GM12878 (cell line): ENCODE measurements at regions not wholly inside any gene's neighbourhood (a gene's known extent, or its start where the extent isn't known, plus 50 kb on each side); places are given as distances from the start of the nearest gene placed in this dataset.

Source experiments
- ATAC-seq: fragments of 200-7000 bp; cut with Tn5 transposase; 3 replicates; pipeline ENCODE4 v1.9.1; 2020; ENCODE audit warnings: mild to moderate bottlenecking, moderate library complexity
- BruUV-seq: library from RNA; stranded (reverse); fragments of 400-500 nt; replicated peaks from 2 replicates; lab custom pipeline; 2021; lab: Mats Ljungman, UMichigan
- CTCF ChIA-PET: fragments of 300-600 bp; sonication (Branson Sonifier 250); formaldehyde crosslinking; extraction: SDS; loops from one replicate; lab custom pipeline; 2021; ENCODE audit warnings: inconsistent platforms; lab: Yijun Ruan, JAX
- POLR2A ChIA-PET: fragments of 350-600 bp; formaldehyde crosslinking; extraction: SDS; loops from one replicate; lab custom pipeline; 2021; ENCODE audit warnings: inconsistent platforms; lab: Charles Lee
- RAD21 ChIA-PET: fragments of 300-600 bp; sonication (Branson Sonifier 250); formaldehyde crosslinking; loops from one replicate; lab custom pipeline; 2023; ENCODE audit warnings: antibody characterized with exemption; ENCODE audit not compliant: unreplicated experiment; lab: Charles Lee
- SMC1A ChIA-PET: fragments of 300-600 bp; sonication (Branson Sonifier 250); formaldehyde crosslinking; loops from one replicate; lab custom pipeline; 2023; ENCODE audit not compliant: unreplicated experiment, uncharacterized antibody; lab: Charles Lee
- DNase-seq: peaks from one replicate; pipeline ENCODE4 v3.0.0-alpha.2; 2011; ENCODE audit warnings: low read depth, low spot score
- FAIRE-seq: peaks from 3 replicates; lab custom pipeline; 2011; peaks lifted over from hg19 to GRCh38; lab: Jason Lieb, UNC
- H2AFZ ChIP-seq: 2 replicates; pipeline ENCODE4 v1.6.0; 2011; ENCODE audit warnings: low read depth, low read length, control low read depth; ENCODE audit not compliant: control insufficient read depth
- H3K27ac ChIP-seq: 2 replicates; pipeline ENCODE4 v1.5.1; 2011; ENCODE audit warnings: control low read depth; ENCODE audit not compliant: control insufficient read depth, insufficient read depth
- H3K27me3 ChIP-seq, 2 experiments: replicated peaks in 1 of 2; 2 replicates each; pipeline versions ENCODE4 v1.6.0 to v1.6.1; 2011; ENCODE audit warnings: low read length in 1 of 2; ENCODE audit not compliant: control insufficient read depth in 2 of 2, insufficient read depth in 2 of 2
- H3K36me3 ChIP-seq, 2 experiments: 2 replicates each; pipeline ENCODE4 v1.5.1; 2011; ENCODE audit warnings: low read length in 1 of 2; ENCODE audit not compliant: control insufficient read depth in 2 of 2, insufficient read depth in 2 of 2
- H3K4me1 ChIP-seq: 2 replicates; pipeline ENCODE4 v1.6.1; 2011; ENCODE audit warnings: mild to moderate bottlenecking, low read length, moderate library complexity, mixed read lengths; ENCODE audit not compliant: control insufficient read depth, insufficient read depth
- H3K4me2 ChIP-seq: 2 replicates; pipeline ENCODE4 v1.6.0; 2011; ENCODE audit warnings: control low read depth; ENCODE audit not compliant: control insufficient read depth, insufficient read depth
- H3K4me3 ChIP-seq: fragments of 200-600 bp; sonication (generic); 2 replicates; pipeline ENCODE4 v1.5.1; 2016
- H3K79me2 ChIP-seq: 2 replicates; pipeline ENCODE4 v1.6.0; 2011; ENCODE audit warnings: low read length; ENCODE audit not compliant: control insufficient read depth, insufficient read depth
- H3K9ac ChIP-seq: 2 replicates; pipeline ENCODE4 v1.8.0; 2011; ENCODE audit warnings: low read length, control low read depth, mixed read lengths; ENCODE audit not compliant: control insufficient read depth, insufficient read depth
- H3K9me3 ChIP-seq: replicated peaks from 3 replicates; pipeline ENCODE4 v1.5.1; 2011; ENCODE audit warnings: mild to moderate bottlenecking, low read length; ENCODE audit not compliant: control insufficient read depth, insufficient read depth
- H4K20me1 ChIP-seq: 2 replicates; pipeline ENCODE4 v1.6.0; 2011; ENCODE audit not compliant: control insufficient read depth, insufficient read depth
- CREB1 ChIP-seq: IDR thresholded peaks from 2 replicates; pipeline ENCODE4 v1.6.1; 2012; ENCODE audit warnings: low read depth, mild to moderate bottlenecking, inconsistent platforms
- FOS ChIP-seq: IDR thresholded peaks from 3 replicates; pipeline ENCODE4 v1.6.1; 2011; ENCODE audit warnings: borderline replicate concordance; ENCODE audit not compliant: insufficient read length; ENCODE audit errors: extremely low read depth
- NFXL1 ChIP-seq: fragments of 450-650 bp; IDR thresholded peaks from 2 replicates; pipeline ENCODE4 v1.6.1; 2017; ENCODE audit warnings: antibody characterized with exemption, mild to moderate bottlenecking, borderline replicate concordance
- NFYA ChIP-seq: IDR thresholded peaks from 2 replicates; pipeline ENCODE4 v1.6.1; 2011; ENCODE audit warnings: low read depth, mild to moderate bottlenecking, low read length, improper control_type of control experiment, borderline replicate concordance
- NR2C2 ChIP-seq: IDR thresholded peaks from 2 replicates; pipeline ENCODE4 v1.6.1; 2011; ENCODE audit warnings: borderline replicate concordance, low read depth; ENCODE audit not compliant: control insufficient read depth, insufficient read length
- RUNX3 ChIP-seq: IDR thresholded peaks from 2 replicates; pipeline ENCODE4 v1.6.1; 2012; ENCODE audit warnings: low read length, inconsistent platforms
- SMARCA5 ChIP-seq: fragments of 450-650 bp; IDR thresholded peaks from 2 replicates; pipeline ENCODE4 v1.6.1; 2017; ENCODE audit warnings: mild to moderate bottlenecking
- STAT3 ChIP-seq: IDR thresholded peaks from 2 replicates; pipeline ENCODE4 v1.6.1; 2011; ENCODE audit warnings: low read depth, low read length, improper control_type of control experiment
- SUZ12 ChIP-seq: fragments of 200-600 bp; sonication (generic); IDR thresholded peaks from one replicate; pipeline ENCODE4 v1.6.1; 2018; ENCODE audit warnings: antibody characterized with exemption, mild to moderate bottlenecking; ENCODE audit not compliant: unreplicated experiment
- TAF1 ChIP-seq: IDR thresholded peaks from 2 replicates; pipeline ENCODE4 v1.6.1; 2011; ENCODE audit warnings: mild to moderate bottlenecking, low read depth, low read length, borderline replicate concordance
- WGBS: methylation state at CpG from one replicate; pipeline ENCODE4 v1.1.6; 2016; ENCODE audit warnings: low lambda C conversion rate; ENCODE audit not compliant: insufficient replicate concordance, insufficient coverage; ENCODE audit errors: missing lambda C conversion rate; 5-methylcytosine and 5-hydroxymethylcytosine counted together
- in situ Hi-C: fragments of 300-500 bp; cut with MboI; formaldehyde crosslinking; loops from 9 replicates; pipeline ENCODE4 v1.14.3; 2018; ENCODE audit warnings: mixed read lengths
- intact Hi-C: fragments of 100-400 bp; cut with micrococcal nuclease; formaldehyde crosslinking; loops from one replicate; pipeline ENCODE4 v1.14.2; 2022; ENCODE audit not compliant: unreplicated experiment
- TF ChIP-seq, protein P1 (sequence below): fragments of 450-650 bp; IDR thresholded peaks from 2 replicates; pipeline ENCODE4 v1.6.1; 2017; ENCODE audit warnings: mild to moderate bottlenecking, moderate library complexity
- TF ChIP-seq, protein P2 (sequence below), 3 experiments: IDR thresholded peaks in 2 of 3; conservative IDR thresholded peaks in 1 of 3; 2 replicates each; pipeline ENCODE4 v1.5.1; 2011; ENCODE audit warnings: low read depth in 3 of 3, low read length in 3 of 3, mild to moderate bottlenecking in 3 of 3, control low read depth in 2 of 3, moderate library complexity in 2 of 3, inconsistent platforms in 1 of 3, mixed read lengths in 1 of 3; ENCODE audit not compliant: control insufficient read depth in 2 of 3, insufficient read depth in 1 of 3; ENCODE audit errors: extremely low read depth in 1 of 3
- TF ChIP-seq, protein P3 (sequence below): fragments of 450-650 bp; formaldehyde crosslinking; IDR thresholded peaks from 2 replicates; pipeline ENCODE4 v1.4.0; 2022; ENCODE audit warnings: mild to moderate bottlenecking, moderate library complexity

DNA sequence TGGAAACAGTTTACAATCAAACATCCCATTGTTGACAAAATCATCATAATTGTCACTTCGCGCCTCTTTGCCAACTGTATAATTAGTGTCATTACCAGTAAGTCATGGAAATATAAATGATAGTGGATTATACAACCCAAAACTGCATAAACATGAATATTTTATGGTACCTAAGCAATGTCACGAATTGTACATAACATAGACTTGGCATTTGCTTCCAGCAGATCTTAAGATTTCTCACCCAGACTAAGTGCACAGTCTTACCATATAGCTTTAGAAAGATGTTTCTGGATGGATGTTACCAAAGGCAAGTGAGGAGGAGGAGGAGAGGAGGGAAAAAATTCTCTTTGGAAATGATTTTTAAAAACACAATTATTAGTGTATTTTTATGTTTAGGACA, 113.4 kb upstream of the TAS2R1 start:
- Histone ChIP-seq H3K36me3 (no peaks in the 10 kb centered on the region), H2AFZ (no peak overlapping the region), H3K27ac (no peak overlapping the region), H3K9ac (no peak overlapping the region), H3K4me2 (no peak overlapping the region), H3K27me3 (no peaks in the 10 kb centered on the region), H3K4me3 (no peak overlapping the region), H3K9me3 (no peaks in the 10 kb centered on the region), H3K79me2 (no peaks in the 10 kb centered on the region), H3K4me1 (no peaks in the 10 kb centered on the region), H4K20me1 (no peaks in the 10 kb centered on the region)
- FAIRE-seq (no peak), DNase-seq (no peak), ATAC-seq (no peak)
- intact Hi-C loops: no loop called here
- in situ Hi-C loops: no loop called here
- ChIA-PET RAD21 (no interaction called here), POLR2A (no interaction called here), CTCF (no interaction called here), SMC1A (no interaction called here)
- BruUV-seq: no TSS peak
- WGBS: 43% methylated on average over 3 of the region's 3 CpGs
- TF ChIP-seq CREB1 (no peak), SUZ12 (no peak), NR2C2 (no peak), SMARCA5 (no peak), NFXL1 (no peak), RUNX3 (no peak), FOS (no peak), STAT3 (no peak), NFYA (no peak), TAF1 (no peak)
- TF ChIP-seq, protein P1, sequence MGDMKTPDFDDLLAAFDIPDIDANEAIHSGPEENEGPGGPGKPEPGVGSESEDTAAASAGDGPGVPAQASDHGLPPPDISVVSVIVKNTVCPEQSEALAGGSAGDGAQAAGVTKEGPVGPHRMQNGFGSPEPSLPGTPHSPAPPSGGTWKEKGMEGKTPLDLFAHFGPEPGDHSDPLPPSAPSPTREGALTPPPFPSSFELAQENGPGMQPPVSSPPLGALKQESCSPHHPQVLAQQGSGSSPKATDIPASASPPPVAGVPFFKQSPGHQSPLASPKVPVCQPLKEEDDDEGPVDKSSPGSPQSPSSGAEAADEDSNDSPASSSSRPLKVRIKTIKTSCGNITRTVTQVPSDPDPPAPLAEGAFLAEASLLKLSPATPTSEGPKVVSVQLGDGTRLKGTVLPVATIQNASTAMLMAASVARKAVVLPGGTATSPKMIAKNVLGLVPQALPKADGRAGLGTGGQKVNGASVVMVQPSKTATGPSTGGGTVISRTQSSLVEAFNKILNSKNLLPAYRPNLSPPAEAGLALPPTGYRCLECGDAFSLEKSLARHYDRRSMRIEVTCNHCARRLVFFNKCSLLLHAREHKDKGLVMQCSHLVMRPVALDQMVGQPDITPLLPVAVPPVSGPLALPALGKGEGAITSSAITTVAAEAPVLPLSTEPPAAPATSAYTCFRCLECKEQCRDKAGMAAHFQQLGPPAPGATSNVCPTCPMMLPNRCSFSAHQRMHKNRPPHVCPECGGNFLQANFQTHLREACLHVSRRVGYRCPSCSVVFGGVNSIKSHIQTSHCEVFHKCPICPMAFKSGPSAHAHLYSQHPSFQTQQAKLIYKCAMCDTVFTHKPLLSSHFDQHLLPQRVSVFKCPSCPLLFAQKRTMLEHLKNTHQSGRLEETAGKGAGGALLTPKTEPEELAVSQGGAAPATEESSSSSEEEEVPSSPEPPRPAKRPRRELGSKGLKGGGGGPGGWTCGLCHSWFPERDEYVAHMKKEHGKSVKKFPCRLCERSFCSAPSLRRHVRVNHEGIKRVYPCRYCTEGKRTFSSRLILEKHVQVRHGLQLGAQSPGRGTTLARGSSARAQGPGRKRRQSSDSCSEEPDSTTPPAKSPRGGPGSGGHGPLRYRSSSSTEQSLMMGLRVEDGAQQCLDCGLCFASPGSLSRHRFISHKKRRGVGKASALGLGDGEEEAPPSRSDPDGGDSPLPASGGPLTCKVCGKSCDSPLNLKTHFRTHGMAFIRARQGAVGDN: no peak
- TF ChIP-seq, protein P2, sequence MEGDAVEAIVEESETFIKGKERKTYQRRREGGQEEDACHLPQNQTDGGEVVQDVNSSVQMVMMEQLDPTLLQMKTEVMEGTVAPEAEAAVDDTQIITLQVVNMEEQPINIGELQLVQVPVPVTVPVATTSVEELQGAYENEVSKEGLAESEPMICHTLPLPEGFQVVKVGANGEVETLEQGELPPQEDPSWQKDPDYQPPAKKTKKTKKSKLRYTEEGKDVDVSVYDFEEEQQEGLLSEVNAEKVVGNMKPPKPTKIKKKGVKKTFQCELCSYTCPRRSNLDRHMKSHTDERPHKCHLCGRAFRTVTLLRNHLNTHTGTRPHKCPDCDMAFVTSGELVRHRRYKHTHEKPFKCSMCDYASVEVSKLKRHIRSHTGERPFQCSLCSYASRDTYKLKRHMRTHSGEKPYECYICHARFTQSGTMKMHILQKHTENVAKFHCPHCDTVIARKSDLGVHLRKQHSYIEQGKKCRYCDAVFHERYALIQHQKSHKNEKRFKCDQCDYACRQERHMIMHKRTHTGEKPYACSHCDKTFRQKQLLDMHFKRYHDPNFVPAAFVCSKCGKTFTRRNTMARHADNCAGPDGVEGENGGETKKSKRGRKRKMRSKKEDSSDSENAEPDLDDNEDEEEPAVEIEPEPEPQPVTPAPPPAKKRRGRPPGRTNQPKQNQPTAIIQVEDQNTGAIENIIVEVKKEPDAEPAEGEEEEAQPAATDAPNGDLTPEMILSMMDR (IDR thresholded peaks at IDR 0.05 in 2 of 3, conservative IDR thresholded peaks at IDR 0.05 in 1 of 3; ENCODE audit: control insufficient read depth in 2 of 3, extremely low read depth in 1 of 3, insufficient read depth in 1 of 3, low read depth in 3 of 3, low read length in 3 of 3): no peak
- TF ChIP-seq, protein P3, sequence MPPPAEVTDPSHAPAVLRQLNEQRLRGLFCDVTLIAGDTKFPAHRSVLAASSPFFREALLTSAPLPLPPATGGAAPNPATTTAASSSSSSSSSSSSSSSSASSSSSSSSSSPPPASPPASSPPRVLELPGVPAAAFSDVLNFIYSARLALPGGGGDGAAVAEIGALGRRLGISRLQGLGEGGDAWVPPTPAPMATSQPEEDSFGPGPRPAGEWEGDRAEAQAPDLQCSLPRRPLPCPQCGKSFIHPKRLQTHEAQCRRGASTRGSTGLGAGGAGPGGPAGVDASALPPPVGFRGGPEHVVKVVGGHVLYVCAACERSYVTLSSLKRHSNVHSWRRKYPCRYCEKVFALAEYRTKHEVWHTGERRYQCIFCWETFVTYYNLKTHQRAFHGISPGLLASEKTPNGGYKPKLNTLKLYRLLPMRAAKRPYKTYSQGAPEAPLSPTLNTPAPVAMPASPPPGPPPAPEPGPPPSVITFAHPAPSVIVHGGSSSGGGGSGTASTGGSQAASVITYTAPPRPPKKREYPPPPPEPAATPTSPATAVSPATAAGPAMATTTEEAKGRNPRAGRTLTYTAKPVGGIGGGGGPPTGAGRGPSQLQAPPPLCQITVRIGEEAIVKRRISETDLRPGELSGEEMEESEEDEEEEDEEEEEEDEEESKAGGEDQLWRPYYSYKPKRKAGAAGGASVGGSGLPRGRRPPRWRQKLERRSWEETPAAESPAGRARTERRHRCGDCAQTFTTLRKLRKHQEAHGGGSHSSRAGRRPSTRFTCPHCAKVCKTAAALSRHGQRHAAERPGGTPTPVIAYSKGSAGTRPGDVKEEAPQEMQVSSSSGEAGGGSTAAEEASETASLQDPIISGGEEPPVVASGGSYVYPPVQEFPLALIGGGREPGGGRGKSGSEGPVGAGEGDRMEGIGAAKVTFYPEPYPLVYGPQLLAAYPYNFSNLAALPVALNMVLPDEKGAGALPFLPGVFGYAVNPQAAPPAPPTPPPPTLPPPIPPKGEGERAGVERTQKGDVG (CRISPR knock-in tag): no peak
